Brain microvascular endothelial cell (primary cell): ENCODE measurements at regions not wholly inside any gene's neighbourhood (a gene's known extent, or its start where the extent isn't known, plus 50 kb on each side); places are given as distances from the start of the nearest gene placed in this dataset.

Source experiments
- DNase-seq: peaks from one replicate; pipeline ENCODE4 v3.0.0-alpha.2; 2020
- H3K27ac ChIP-seq: fragments of 250-450 bp; sonication (Bioruptor Pico); 2 replicates; pipeline ENCODE4 v1.5.1; 2020; ENCODE audit warnings: mild to moderate bottlenecking, moderate library complexity
- H3K27me3 ChIP-seq: fragments of 250-450 bp; sonication (Bioruptor Pico); replicated peaks from 2 replicates; pipeline ENCODE4 v1.5.1; 2020; ENCODE audit warnings: mild to moderate bottlenecking
- H3K36me3 ChIP-seq: fragments of 250-450 bp; sonication (Bioruptor Pico); replicated peaks from 2 replicates; pipeline ENCODE4 v1.5.1; 2020; ENCODE audit warnings: mild to moderate bottlenecking
- H3K4me3 ChIP-seq: 2 replicates; pipeline ENCODE4 v1.5.1; 2011; ENCODE audit warnings: low read depth, mild to moderate bottlenecking, control low read depth, low read length, moderate library complexity
- CTCF ChIP-seq: IDR thresholded peaks from 2 replicates; pipeline ENCODE4 v1.5.1; 2011; ENCODE audit warnings: low read depth, mild to moderate bottlenecking, moderate library complexity, low read length, control low read depth, inconsistent platforms; ENCODE audit errors: missing control alignments
- in situ Hi-C: cut with HindIII; loops from 2 replicates; pipeline ENCODE4 v1.10.0; 2017; ENCODE audit warnings: low sequenced_read_pairs, low pct_ligation_motif_present

- no peak for DNase-seq
- Histone ChIP-seq H3K27me3 (no peaks in the 10 kb centered on the region), H3K27ac (no peak overlapping the region), H3K36me3 (no peaks in the 10 kb centered on the region), H3K4me3 (no peak overlapping the region)
- in situ Hi-C loops: no loop called here
- TF ChIP-seq CTCF: no peak
Measured at GRCh38 chr2:51612387-51612786, 580.5 kb upstream of the NRXN1 start.

- DNase-seq: no peak
- H3K36me3 ChIP-seq: no peaks in the 10 kb centered on the region
- no peak overlapping the region for H3K4me3 ChIP-seq
- no peak overlapping the region for H3K27ac ChIP-seq
- TF ChIP-seq CTCF: no peak
- no peaks in the 10 kb centered on the region for H3K27me3 ChIP-seq
- in situ Hi-C loops: no loop called here
Measured at GRCh38 chr2:51601706-51602105, 569.8 kb upstream of the NRXN1 start.

GRCh38 chr2:51597086-51597485, 565.2 kb upstream of the NRXN1 start:
- no peak for TF ChIP-seq CTCF
- in situ Hi-C loops: no loop called here
- H3K27ac ChIP-seq: no peak overlapping the region
- H3K36me3 ChIP-seq: no peaks in the 10 kb centered on the region
- no peak overlapping the region for H3K4me3 ChIP-seq
- no peaks in the 10 kb centered on the region for H3K27me3 ChIP-seq
- DNase-seq: no peak

GRCh38 chr2:51595836-51596235, 563.9 kb upstream of the NRXN1 start:
- Histone ChIP-seq H3K4me3 (no peak overlapping the region), H3K27me3 (no peaks in the 10 kb centered on the region), H3K27ac (no peak overlapping the region), H3K36me3 (no peaks in the 10 kb centered on the region)
- no peak for TF ChIP-seq CTCF
- no peak for DNase-seq
- in situ Hi-C loops: no loop called here

- DNase-seq: no peak
- Histone ChIP-seq H3K27ac (no peak overlapping the region), H3K4me3 (no peak overlapping the region), H3K36me3 (no peaks in the 10 kb centered on the region), H3K27me3 (no peaks in the 10 kb centered on the region)
- no peak for TF ChIP-seq CTCF
- in situ Hi-C loops: no loop called here
Measured at GRCh38 chr2:51581636-51582267, 549.8 kb upstream of the NRXN1 start.

GRCh38 chr2:51579412-51579811, 547.5 kb upstream of the NRXN1 start:
- in situ Hi-C loops: no loop called here
- Histone ChIP-seq H3K27ac (no peak overlapping the region), H3K4me3 (no peak overlapping the region), H3K36me3 (no peaks in the 10 kb centered on the region), H3K27me3 (no peaks in the 10 kb centered on the region)
- no peak for DNase-seq
- no peak for TF ChIP-seq CTCF
